Thoracic aorta (tissue), 2 donors: ENCODE measurements at regions not wholly inside any gene's neighbourhood (a gene's known extent, or its start where the extent isn't known, plus 50 kb on each side); places are given as distances from the start of the nearest gene placed in this dataset.

ENCODE experiments used
- ATAC-seq: fragments of 150-250 bp; one replicate; pipeline ENCODE4 v1.8.0; 2017; ENCODE audit warnings: low read depth; ENCODE audit not compliant: insufficient number of reproducible peaks, low FRiP score
- DNase-seq: peaks from one replicate; pipeline ENCODE4 v3.0.0-alpha.2; 2020; ENCODE audit warnings: low spot score
- H3K27ac ChIP-seq, 2 donors: fragments of 200-600 bp; sonication (generic); 1 replicate in 1 of 2; 2 replicates in 1 of 2; pipeline ENCODE4 v1.5.1; 2016; ENCODE audit warnings: mild to moderate bottlenecking in 2 of 2, moderate library complexity in 2 of 2
- H3K27me3 ChIP-seq: fragments of 200-600 bp; sonication (generic); replicated peaks from 2 replicates; pipeline ENCODE4 v1.6.0; 2016; ENCODE audit warnings: mild to moderate bottlenecking; ENCODE audit not compliant: insufficient read depth
- H3K36me3 ChIP-seq: fragments of 200-600 bp; sonication (generic); one replicate; pipeline ENCODE4 v1.5.1; 2016
- H3K4me1 ChIP-seq, 2 donors: fragments of 200-600 bp; sonication (generic); 1 replicate in 1 of 2; 2 replicates in 1 of 2; pipeline versions ENCODE4 v1.5.1 to v1.6.0; 2016; ENCODE audit warnings: low read depth in 2 of 2, mild to moderate bottlenecking in 1 of 2; ENCODE audit not compliant: control insufficient read depth in 1 of 2
- H3K4me3 ChIP-seq: fragments of 200-600 bp; sonication (generic); 2 replicates; pipeline ENCODE4 v1.5.1; 2016; ENCODE audit warnings: mild to moderate bottlenecking
- H3K9me3 ChIP-seq: fragments of 200-600 bp; sonication (generic); 2 replicates; pipeline ENCODE4 v1.5.1; 2016
- CTCF ChIP-seq: fragments of 200-600 bp; sonication (generic); IDR thresholded peaks from one replicate; pipeline ENCODE4 v1.5.1; 2019; ENCODE audit warnings: antibody characterized with exemption

DNA sequence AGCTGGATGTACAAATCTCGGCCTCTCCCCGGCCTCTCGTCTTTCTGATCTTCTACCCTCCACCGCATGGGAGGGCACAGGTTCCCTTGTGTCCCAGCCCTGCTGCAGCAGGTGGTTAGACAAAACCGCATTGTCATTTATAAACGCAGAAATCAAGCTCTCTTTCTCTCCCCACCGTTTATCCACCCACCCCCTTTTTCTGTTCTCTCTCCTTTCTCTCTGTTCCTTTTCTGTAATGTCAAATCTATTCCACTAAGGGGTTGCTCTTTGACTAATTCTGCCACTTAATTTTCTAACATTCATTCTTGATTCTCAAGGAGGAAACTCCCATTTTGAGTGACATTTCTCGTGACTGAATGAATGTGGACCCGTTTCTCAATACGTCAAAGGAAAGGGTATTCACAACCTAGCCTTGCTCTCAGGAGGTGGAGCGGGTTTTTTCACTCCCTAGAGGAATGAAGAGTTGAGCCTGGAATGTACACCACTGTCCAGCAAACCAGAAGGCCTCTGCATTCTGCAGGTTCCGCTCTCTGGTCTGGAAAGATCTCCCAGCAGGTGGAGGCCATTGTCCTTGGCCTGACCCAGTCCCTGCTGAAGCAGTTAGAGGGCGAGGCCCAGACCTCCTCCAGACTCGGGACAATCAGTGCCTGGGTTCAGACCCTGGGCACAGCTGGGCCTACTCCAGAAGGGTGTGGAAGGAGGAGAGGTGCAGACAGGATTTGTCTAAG is 70.9 kb upstream of the ENPP6 start:
- DNase-seq (no peak), ATAC-seq (no peak)
- Histone ChIP-seq H3K4me3 (no peak overlapping the region), H3K27ac (no peak overlapping the region), H3K36me3 (no peaks in the 10 kb centered on the region), H3K4me1 (peaks cover 0 to 5% of the 10 kb centered on the region in 2 donors), H3K9me3 (no peaks in the 10 kb centered on the region), H3K27me3 (no peaks in the 10 kb centered on the region)
- no peak for TF ChIP-seq CTCF

- Histone ChIP-seq H3K36me3 (no peaks in the 10 kb centered on the region), H3K27me3 (no peaks in the 10 kb centered on the region), H3K9me3 (no peaks in the 10 kb centered on the region), H3K4me1 (peaks cover 0 to 5% of the 10 kb centered on the region in 2 donors), H3K4me3 (no peak overlapping the region), H3K27ac (no peak overlapping the region)
- no peak for DNase-seq
- ATAC-seq, result no peak
- no peak for TF ChIP-seq CTCF
Observed at GRCh38 chr4:184287697-184288255, 70.1 kb upstream of the ENPP6 start.

DNA sequence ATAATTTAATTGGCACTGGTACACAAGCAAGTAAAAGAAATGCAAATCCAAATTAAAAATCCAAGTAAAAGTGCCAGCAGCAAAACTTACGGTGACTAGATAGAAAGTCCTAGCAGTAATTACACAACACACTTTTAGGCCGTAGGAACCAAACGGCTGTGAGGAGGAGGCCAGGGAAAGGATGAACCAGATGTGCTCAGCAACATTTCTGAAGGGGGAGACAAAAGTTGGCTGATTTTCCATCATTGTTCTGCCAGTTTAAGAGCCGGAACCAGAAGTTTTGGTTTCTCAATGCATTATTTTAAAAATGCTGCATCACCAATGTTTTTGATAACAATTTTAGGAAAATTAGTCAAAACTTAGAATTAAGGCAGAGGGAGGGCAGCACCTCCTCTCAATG is 68.7 kb upstream of the ENPP6 start:
- no peak for ATAC-seq
- H3K9me3 ChIP-seq, result no peaks in the 10 kb centered on the region
- TF ChIP-seq CTCF, result no peak
- no peaks in the 10 kb centered on the region for H3K27me3 ChIP-seq
- no peak overlapping the region for H3K4me3 ChIP-seq
- H3K36me3 ChIP-seq, result no peaks in the 10 kb centered on the region
- DNase-seq, result no peak
- H3K4me1 ChIP-seq, result peaks cover 0 to 5% of the 10 kb centered on the region in 2 donors
- no peak overlapping the region for H3K27ac ChIP-seq

GRCh38 chr4:184284742-184285141 is 67.1 kb upstream of the ENPP6 start:
- H3K9me3 ChIP-seq, result no peaks in the 10 kb centered on the region
- DNase-seq (no peak), ATAC-seq (no peak)
- H3K27ac ChIP-seq, result no peak overlapping the region
- peaks cover 0 to 5% of the 10 kb centered on the region in 2 donors for H3K4me1 ChIP-seq
- H3K36me3 ChIP-seq, result no peaks in the 10 kb centered on the region
- H3K4me3 ChIP-seq, result no peak overlapping the region
- no peaks in the 10 kb centered on the region for H3K27me3 ChIP-seq
- TF ChIP-seq CTCF, result no peak

GRCh38 chr4:184284336-184284690 is 66.6 kb upstream of the ENPP6 start:
- no peak overlapping the region for H3K4me3 ChIP-seq
- ATAC-seq, result no peak
- no peak for DNase-seq
- H3K27me3 ChIP-seq, result no peaks in the 10 kb centered on the region
- no peaks in the 10 kb centered on the region for H3K9me3 ChIP-seq
- no peaks in the 10 kb centered on the region for H3K36me3 ChIP-seq
- no peak for TF ChIP-seq CTCF
- peaks cover 0 to 5% of the 10 kb centered on the region in 2 donors for H3K4me1 ChIP-seq
- no peak overlapping the region for H3K27ac ChIP-seq
